CD14-positive monocyte (primary cell): ENCODE measurements at regions not wholly inside any gene's neighbourhood (a gene's known extent, or its start where the extent isn't known, plus 50 kb on each side); places are given as distances from the start of the nearest gene placed in this dataset.
"Not testable (repeated sequence)": the region's sequence is repeated elsewhere in the genome, so short reads cannot be mapped to it uniquely, and the experiment has no call there.

Experiments
- DNase-seq, 3 donors: peaks; one replicate each; pipeline ENCODE4 v3.0.0-alpha.2; 2011 to 2022
- H2AFZ ChIP-seq: 2 replicates; pipeline ENCODE4 v1.6.0; 2012; ENCODE audit warnings: mild to moderate bottlenecking, low read depth, low read length, inconsistent platforms; ENCODE audit not compliant: insufficient read depth, poor library complexity, severe bottlenecking
- H3K27ac ChIP-seq, 2 donors: 1 replicate in 1 of 2; 2 replicates in 1 of 2; pipeline ENCODE4 v1.5.1; 2012 to 2013; ENCODE audit warnings: low read length in 2 of 2, control low read depth in 1 of 2, inconsistent platforms in 1 of 2, low read depth in 1 of 2, mild to moderate bottlenecking in 1 of 2
- H3K27me3 ChIP-seq, 2 donors: one replicate each; pipeline versions ENCODE4 v1.6.0 to v1.6.1; 2011 to 2013; ENCODE audit warnings: low read length in 2 of 2; ENCODE audit not compliant: control insufficient read depth in 2 of 2, insufficient read depth in 2 of 2
- H3K36me3 ChIP-seq, 2 donors: replicated peaks in 1 of 2; 1 replicate in 1 of 2; 2 replicates in 1 of 2; pipeline versions ENCODE4 v1.5.1 to v1.6.1; 2012 to 2013; ENCODE audit warnings: low read length in 2 of 2, control low read depth in 1 of 2, inconsistent platforms in 1 of 2, mild to moderate bottlenecking in 1 of 2; ENCODE audit not compliant: insufficient read depth in 2 of 2, control insufficient read depth in 1 of 2
- H3K4me1 ChIP-seq, 2 donors: 1 replicate in 1 of 2; 2 replicates in 1 of 2; pipeline versions ENCODE4 v1.5.1 to v1.6.1; 2012 to 2013; ENCODE audit warnings: low read length in 2 of 2, control low read depth in 1 of 2, inconsistent platforms in 1 of 2, mild to moderate bottlenecking in 1 of 2, moderate library complexity in 1 of 2; ENCODE audit not compliant: insufficient read depth in 2 of 2, control insufficient read depth in 1 of 2
- H3K4me2 ChIP-seq: replicated peaks from 2 replicates; pipeline ENCODE3; 2012; ENCODE audit warnings: low read length, moderate library complexity, mild to moderate bottlenecking; ENCODE audit not compliant: poor library complexity, severe bottlenecking; ENCODE audit errors: extremely low read depth
- H3K4me3 ChIP-seq, 3 experiments: fragments of 200-600 bp in 1 of 3; sonication (generic) in 1 of 3; replicated peaks in 1 of 3; 1 replicate in 2 of 3; 2 replicates in 1 of 3; pipeline ENCODE4 v1.5.1; 2011 to 2013; ENCODE audit warnings: low read length in 3 of 3, mild to moderate bottlenecking in 3 of 3, control low read depth in 2 of 3, low read depth in 2 of 3, inconsistent platforms in 1 of 3, moderate library complexity in 1 of 3
- H3K79me2 ChIP-seq: 2 replicates; pipeline ENCODE4 v1.6.0; 2012; ENCODE audit warnings: mild to moderate bottlenecking, control low read depth, inconsistent platforms, low read length, moderate library complexity; ENCODE audit not compliant: insufficient read depth
- H3K9ac ChIP-seq: 2 replicates; pipeline ENCODE4 v1.6.0; 2017; ENCODE audit warnings: low read length, mild to moderate bottlenecking; ENCODE audit not compliant: insufficient read depth, poor library complexity, severe bottlenecking
- H3K9me3 ChIP-seq, 2 donors: replicated peaks in 1 of 2; 1 replicate in 1 of 2; 2 replicates in 1 of 2; pipeline versions ENCODE4 v1.5.1 to v1.6.1; 2012 to 2013; ENCODE audit warnings: low read length in 2 of 2, control low read depth in 1 of 2; ENCODE audit not compliant: control insufficient read depth in 1 of 2, insufficient read depth in 1 of 2
- H4K20me1 ChIP-seq: 2 replicates; pipeline ENCODE4 v1.6.0; 2012; ENCODE audit warnings: mild to moderate bottlenecking, low read length, control low read depth, moderate library complexity; ENCODE audit not compliant: insufficient read depth
- H3K27ac Mint-ChIP-seq, 7 donors: one replicate each; pipeline ENCODE4 v1.8.0; 2020; ENCODE audit warnings: mild to moderate bottlenecking in 7 of 7, mixed read lengths in 7 of 7, moderate library complexity in 6 of 7, inconsistent platforms in 2 of 7
- H3K27me3 Mint-ChIP-seq, 3 donors: one replicate each; pipeline ENCODE4 v1.8.0; 2021 to 2022; ENCODE audit warnings: low read depth in 3 of 3, mild to moderate bottlenecking in 3 of 3, mixed read lengths in 3 of 3, moderate library complexity in 3 of 3, inconsistent platforms in 1 of 3
- H3K36me3 Mint-ChIP-seq, 2 donors: one replicate each; pipeline ENCODE4 v1.8.0; 2020; ENCODE audit warnings: mixed read lengths in 2 of 2, inconsistent platforms in 1 of 2, mild to moderate bottlenecking in 1 of 2
- H3K4me1 Mint-ChIP-seq: one replicate; pipeline ENCODE4 v1.8.0; 2020; ENCODE audit warnings: mild to moderate bottlenecking, mixed read lengths
- H3K4me3 Mint-ChIP-seq, 2 donors: one replicate each; pipeline ENCODE4 v1.8.0; 2020; ENCODE audit warnings: mild to moderate bottlenecking in 2 of 2, mixed read lengths in 2 of 2, moderate library complexity in 1 of 2
- H3K9me3 Mint-ChIP-seq, 7 donors: one replicate each; pipeline ENCODE4 v1.8.0; 2020 to 2022; ENCODE audit warnings: mixed read lengths in 7 of 7, mild to moderate bottlenecking in 6 of 7, moderate library complexity in 6 of 7, inconsistent platforms in 2 of 7
- CTCF ChIP-seq: fragments of 200-600 bp; IDR thresholded peaks from one replicate; pipeline ENCODE4 v1.8.0; 2022; ENCODE audit warnings: antibody characterized with exemption, mild to moderate bottlenecking
- WGBS: methylation state at CpG from one replicate; pipeline ENCODE4 v1.1.5; 2013; ENCODE audit warnings: missing lambda C conversion rate; ENCODE audit not compliant: insufficient coverage; 5-methylcytosine and 5-hydroxymethylcytosine counted together
- intact Hi-C, 2 donors: fragments of 100-400 bp; cut with micrococcal nuclease; formaldehyde crosslinking; loops; one replicate each; pipeline versions ENCODE4 v1.15.0 to v1.15.1; 2023

- H4K20me1 ChIP-seq, H3K9me3 Mint-ChIP-seq, H3K4me1 Mint-ChIP-seq, H3K4me2 ChIP-seq, H3K4me1 ChIP-seq, DNase-seq, H3K4me3 Mint-ChIP-seq, H3K27me3 Mint-ChIP-seq, H2AFZ ChIP-seq, H3K27ac Mint-ChIP-seq, H3K9ac ChIP-seq, H3K4me3 ChIP-seq, H3K36me3 ChIP-seq, H3K79me2 ChIP-seq, H3K27me3 ChIP-seq, H3K9me3 ChIP-seq, intact Hi-C loops, H3K36me3 Mint-ChIP-seq, H3K27ac ChIP-seq: not testable (repeated sequence)
- no CpG with 5 or more reads among the region's 5 CpGs for WGBS
Measured at GRCh38 chr6:70360921-70361320, 52.4 kb upstream of the FAM135A start.

- peak overlapping the region in 1 of 7 donors; percentile 19 for H3K27ac Mint-ChIP-seq
- peaks cover 0 to 2% of the 10 kb centered on the region in 2 donors for H3K27me3 ChIP-seq
Measured at GRCh38 chr6:70353448-70353847, 50.6 kb upstream of the COL9A1 start.

More at GRCh38 chr6:70353448-70353847, 50.6 kb upstream of the COL9A1 start:
- no peak overlapping the region for H3K27ac ChIP-seq
- TF ChIP-seq CTCF, result no peak
- WGBS, result no CpG with 5 or more reads among the region's 2 CpGs
- DNase-seq, result no peak
- intact Hi-C loops, result no loop called here
- no peaks in the 10 kb centered on the region for H3K79me2 ChIP-seq
- no peak overlapping the region for H3K4me3 Mint-ChIP-seq
- no peaks in the 10 kb centered on the region for H3K4me1 Mint-ChIP-seq
- H3K9me3 ChIP-seq, result no peaks in the 10 kb centered on the region
- H2AFZ ChIP-seq, result no peak overlapping the region
- no peaks in the 10 kb centered on the region for H3K36me3 ChIP-seq
- no peak overlapping the region for H3K9ac ChIP-seq
- no peaks in the 10 kb centered on the region for H3K4me1 ChIP-seq
- no peaks in the 10 kb centered on the region for H3K36me3 Mint-ChIP-seq
- peaks cover 0 to 5% (median 5%) of the 10 kb centered on the region in 3 donors for H3K27me3 Mint-ChIP-seq
- H4K20me1 ChIP-seq, result no peaks in the 10 kb centered on the region
- no peak overlapping the region for H3K4me3 ChIP-seq
- peaks cover 0 to 5% (median 0%) of the 10 kb centered on the region in 7 donors for H3K9me3 Mint-ChIP-seq
- H3K4me2 ChIP-seq, result no peak overlapping the region
